Mesendoderm (in vitro differentiated cells): ENCODE measurements at regions not wholly inside any gene's neighbourhood (a gene's known extent, or its start where the extent isn't known, plus 50 kb on each side); places are given as distances from the start of the nearest gene placed in this dataset.

ENCODE experiments used
- DNase-seq: peaks from one replicate; pipeline ENCODE4 v3.0.0; 2013
- H2AK5ac ChIP-seq: 2 replicates; pipeline ENCODE4 v1.6.1; 2013; ENCODE audit warnings: low read length, inconsistent platforms
- H2BK120ac ChIP-seq: 2 replicates; pipeline ENCODE4 v1.6.1; 2013; ENCODE audit warnings: low read depth, mild to moderate bottlenecking, low read length, moderate library complexity, mixed read lengths
- H2BK15ac ChIP-seq: replicated peaks from 2 replicates; pipeline ENCODE4 v1.6.1; 2013; ENCODE audit warnings: low read depth, mild to moderate bottlenecking, moderate library complexity
- H2BK5ac ChIP-seq: 2 replicates; pipeline ENCODE4 v1.6.1; 2013; ENCODE audit warnings: low read length, inconsistent platforms
- H3K18ac ChIP-seq: 2 replicates; pipeline ENCODE4 v1.6.1; 2013; ENCODE audit warnings: mild to moderate bottlenecking, low read length, mixed read lengths
- H3K23ac ChIP-seq: one replicate; pipeline ENCODE4 v1.6.1; 2013; ENCODE audit warnings: low read length
- H3K27ac ChIP-seq: 2 replicates; pipeline ENCODE4 v1.5.1; 2013; ENCODE audit warnings: low read depth, mild to moderate bottlenecking, inconsistent platforms, low read length, moderate library complexity
- H3K27me3 ChIP-seq: 2 replicates; pipeline ENCODE4 v1.6.1; 2013; ENCODE audit warnings: low read length, control low read depth, mild to moderate bottlenecking, inconsistent platforms; ENCODE audit not compliant: insufficient read depth, poor library complexity
- H3K36me3 ChIP-seq: 2 replicates; pipeline ENCODE4 v1.6.1; 2013; ENCODE audit warnings: low read length, inconsistent platforms; ENCODE audit not compliant: control insufficient read depth, insufficient read depth
- H3K4ac ChIP-seq: one replicate; pipeline ENCODE4 v1.6.1; 2013; ENCODE audit warnings: low read depth, mild to moderate bottlenecking, low read length, moderate library complexity
- H3K4me1 ChIP-seq: 2 replicates; pipeline ENCODE4 v1.6.1; 2013; ENCODE audit warnings: low read depth, low read length, inconsistent platforms; ENCODE audit not compliant: control insufficient read depth
- H3K4me2 ChIP-seq: 2 replicates; pipeline ENCODE4 v1.6.1; 2013; ENCODE audit warnings: low read length
- H3K4me3 ChIP-seq: 2 replicates; pipeline ENCODE4 v1.5.1; 2013; ENCODE audit warnings: mild to moderate bottlenecking, low read length
- H3K56ac ChIP-seq: one replicate; pipeline ENCODE4 v1.6.1; 2013; ENCODE audit warnings: low read length
- H3K79me1 ChIP-seq: 2 replicates; pipeline ENCODE4 v1.6.1; 2013; ENCODE audit warnings: low read length, inconsistent platforms
- H3K79me2 ChIP-seq: 2 replicates; pipeline ENCODE4 v1.6.1; 2013; ENCODE audit warnings: mild to moderate bottlenecking, low read length; ENCODE audit not compliant: control insufficient read depth, insufficient read depth
- H3K9ac ChIP-seq: 2 replicates; pipeline ENCODE4 v1.6.1; 2013; ENCODE audit warnings: low read length, inconsistent platforms
- H4K5ac ChIP-seq: one replicate; pipeline ENCODE4 v1.6.1; 2013; ENCODE audit warnings: low read length
- H4K8ac ChIP-seq: one replicate; pipeline ENCODE4 v1.6.1; 2013; ENCODE audit warnings: low read depth, mild to moderate bottlenecking, control low read depth, low read length, moderate library complexity
- WGBS: extraction: QIAGEN DNeasy Blood & Tissue Kit; methylation state at CpG from one replicate; pipeline ENCODE4 v1.1.7; 2013; ENCODE audit warnings: low lambda C conversion rate, missing lambda C conversion rate; ENCODE audit not compliant: insufficient coverage; ENCODE audit errors: extremely low coverage; 5-methylcytosine and 5-hydroxymethylcytosine counted together

- no peak for DNase-seq
- H3K56ac ChIP-seq, result no peak overlapping the region
- no peaks in the 10 kb centered on the region for H3K79me2 ChIP-seq
- no peak overlapping the region for H3K23ac ChIP-seq
- H2BK5ac ChIP-seq, result no peak overlapping the region
- H2BK120ac ChIP-seq, result no peak overlapping the region
- H3K27me3 ChIP-seq, result no peaks in the 10 kb centered on the region
- no CpG with 5 or more reads among the region's 3 CpGs for whole genome bisulfite sequencing
- no peak overlapping the region for H4K8ac ChIP-seq
- H3K27ac ChIP-seq, result no peak overlapping the region
- no peaks in the 10 kb centered on the region for H3K79me1 ChIP-seq
- H4K5ac ChIP-seq, result no peak overlapping the region
- no peaks in the 10 kb centered on the region for H3K36me3 ChIP-seq
- H3K9ac ChIP-seq, result no peak overlapping the region
- H3K18ac ChIP-seq, result no peak overlapping the region
- no peak overlapping the region for H2AK5ac ChIP-seq
- H2BK15ac ChIP-seq, result no peak overlapping the region
- no peak overlapping the region for H3K4ac ChIP-seq
- H3K4me3 ChIP-seq, result no peak overlapping the region
- no peak overlapping the region for H3K4me2 ChIP-seq
- H3K4me1 ChIP-seq, result no peaks in the 10 kb centered on the region
Observed at GRCh38 chr2:145144131-145144728, 624.3 kb upstream of the ZEB2 start.

- Histone ChIP-seq H3K79me1 (no peaks in the 10 kb centered on the region), H3K4ac (no peak overlapping the region), H2BK15ac (no peak overlapping the region), H3K18ac (no peak overlapping the region), H3K79me2 (no peaks in the 10 kb centered on the region), H3K27me3 (no peaks in the 10 kb centered on the region), H3K23ac (no peak overlapping the region), H4K8ac (no peak overlapping the region), H2BK5ac (no peak overlapping the region), H3K4me1 (no peaks in the 10 kb centered on the region), H3K4me2 (no peak overlapping the region), H4K5ac (no peak overlapping the region), H2BK120ac (no peak overlapping the region), H3K27ac (no peak overlapping the region), H3K4me3 (no peak overlapping the region), H2AK5ac (no peak overlapping the region), H3K56ac (no peak overlapping the region), H3K36me3 (no peaks in the 10 kb centered on the region), H3K9ac (no peak overlapping the region)
- WGBS, result no CpG with 5 or more reads among the region's 2 CpGs
- DNase-seq, result no peak
Observed at GRCh38 chr2:145141981-145142380, 622.1 kb upstream of the ZEB2 start.

- Histone ChIP-seq H3K56ac (no peak overlapping the region), H4K5ac (no peak overlapping the region), H3K27me3 (no peaks in the 10 kb centered on the region), H2AK5ac (no peak overlapping the region), H3K4me3 (no peak overlapping the region), H3K27ac (no peak overlapping the region), H3K36me3 (no peaks in the 10 kb centered on the region), H3K4me1 (no peaks in the 10 kb centered on the region), H4K8ac (no peak overlapping the region), H3K79me1 (no peaks in the 10 kb centered on the region), H3K4me2 (no peak overlapping the region), H3K4ac (no peak overlapping the region), H3K18ac (no peak overlapping the region), H3K79me2 (no peaks in the 10 kb centered on the region), H2BK120ac (no peak overlapping the region), H3K23ac (no peak overlapping the region), H2BK5ac (no peak overlapping the region), H2BK15ac (no peak overlapping the region), H3K9ac (no peak overlapping the region)
- WGBS, result no CpG with 5 or more reads among the region's 4 CpGs
- no peak for DNase-seq
Observed at GRCh38 chr2:145140658-145141057, 620.7 kb upstream of the ZEB2 start.

GRCh38 chr2:145138626-145139025, 618.7 kb upstream of the ZEB2 start:
- Histone ChIP-seq H3K79me1 (no peaks in the 10 kb centered on the region), H3K4me3 (no peak overlapping the region), H3K56ac (no peak overlapping the region), H3K27ac (no peak overlapping the region), H2BK5ac (no peak overlapping the region), H3K36me3 (no peaks in the 10 kb centered on the region), H2BK15ac (no peak overlapping the region), H2AK5ac (no peak overlapping the region), H3K27me3 (no peaks in the 10 kb centered on the region), H2BK120ac (no peak overlapping the region), H3K4ac (no peak overlapping the region), H4K8ac (no peak overlapping the region), H3K4me2 (no peak overlapping the region), H4K5ac (no peak overlapping the region), H3K9ac (no peak overlapping the region), H3K18ac (no peak overlapping the region), H3K4me1 (no peaks in the 10 kb centered on the region), H3K23ac (no peak overlapping the region), H3K79me2 (no peaks in the 10 kb centered on the region)
- DNase-seq, result no peak
- WGBS, result 100% methylated on average over 1 of the region's 2 CpGs

- no peak overlapping the region for H2AK5ac ChIP-seq
- no peaks in the 10 kb centered on the region for H3K4me1 ChIP-seq
- H2BK15ac ChIP-seq, result no peak overlapping the region
- no peak for DNase-seq
- H4K5ac ChIP-seq, result no peak overlapping the region
- H4K8ac ChIP-seq, result no peak overlapping the region
- no peaks in the 10 kb centered on the region for H3K79me1 ChIP-seq
- no peak overlapping the region for H3K4ac ChIP-seq
- no peak overlapping the region for H3K27ac ChIP-seq
- no peak overlapping the region for H3K4me3 ChIP-seq
- no peak overlapping the region for H3K56ac ChIP-seq
- no peak overlapping the region for H3K23ac ChIP-seq
- no peak overlapping the region for H2BK120ac ChIP-seq
- H3K9ac ChIP-seq, result no peak overlapping the region
- H2BK5ac ChIP-seq, result no peak overlapping the region
- H3K18ac ChIP-seq, result no peak overlapping the region
- WGBS, result no CpG with 5 or more reads among the region's 1 CpG
- H3K79me2 ChIP-seq, result no peaks in the 10 kb centered on the region
- no peaks in the 10 kb centered on the region for H3K36me3 ChIP-seq
- no peak overlapping the region for H3K4me2 ChIP-seq
- no peaks in the 10 kb centered on the region for H3K27me3 ChIP-seq
Observed at GRCh38 chr2:145137901-145138300, 618.0 kb upstream of the ZEB2 start.

GRCh38 chr2:145137211-145137610, 617.3 kb upstream of the ZEB2 start:
- Histone ChIP-seq H3K23ac (no peak overlapping the region), H3K79me1 (no peaks in the 10 kb centered on the region), H3K18ac (no peak overlapping the region), H3K4me1 (no peaks in the 10 kb centered on the region), H3K4me2 (no peak overlapping the region), H2BK5ac (no peak overlapping the region), H3K4ac (no peak overlapping the region), H4K5ac (no peak overlapping the region), H4K8ac (no peak overlapping the region), H3K4me3 (no peak overlapping the region), H3K27me3 (no peaks in the 10 kb centered on the region), H2AK5ac (no peak overlapping the region), H3K56ac (no peak overlapping the region), H3K27ac (no peak overlapping the region), H3K36me3 (no peaks in the 10 kb centered on the region), H3K9ac (no peak overlapping the region), H2BK120ac (no peak overlapping the region), H3K79me2 (no peaks in the 10 kb centered on the region), H2BK15ac (no peak overlapping the region)
- no peak for DNase-seq
- no CpG with 5 or more reads among the region's 4 CpGs for WGBS
